Neural crest cell (in vitro differentiated cells): ENCODE measurements at regions not wholly inside any gene's neighbourhood (a gene's known extent, or its start where the extent isn't known, plus 50 kb on each side); places are given as distances from the start of the nearest gene placed in this dataset.
A peak's percentile ranks its signal among the peaks of the same experiment; 100 is the strongest.

Experiments used
- DNase-seq: peaks from one replicate; pipeline ENCODE4 v3.0.0; 2021; ENCODE audit warnings: low read depth, mixed read lengths, low spot score
- H3K27ac Mint-ChIP-seq: one replicate; pipeline ENCODE4 v1.8.0; 2021; ENCODE audit warnings: mild to moderate bottlenecking, mixed read lengths; ENCODE audit not compliant: unreplicated experiment
- H3K27me3 Mint-ChIP-seq: 2 replicates; pipeline ENCODE4 v1.8.0; 2021; ENCODE audit warnings: low read depth, mild to moderate bottlenecking, mixed read lengths
- H3K36me3 Mint-ChIP-seq: 2 replicates; pipeline ENCODE4 v1.8.0; 2021; ENCODE audit warnings: low read depth, mild to moderate bottlenecking, mixed read lengths
- H3K4me1 Mint-ChIP-seq: 2 replicates; pipeline ENCODE4 v1.8.0; 2021; ENCODE audit warnings: mixed read lengths
- H3K4me3 Mint-ChIP-seq: one replicate; pipeline ENCODE4 v1.8.0; 2021; ENCODE audit warnings: mild to moderate bottlenecking, mixed read lengths
- H3K9me3 Mint-ChIP-seq: 2 replicates; pipeline ENCODE4 v1.8.0; 2021; ENCODE audit warnings: mixed read lengths
- CTCF ChIP-seq: fragments of 200-600 bp; sonication (generic); conservative IDR thresholded peaks from 2 replicates; pipeline ENCODE4 v1.5.0; 2021; ENCODE audit warnings: antibody characterized with exemption, mild to moderate bottlenecking

- H3K27ac Mint-ChIP-seq, result no peak overlapping the region
Measured at GRCh38 chr3:177824841-177825240, 627.6 kb upstream of the TBL1XR1 start.

GRCh38 chr3:177826253-177826652, 629.0 kb upstream of the TBL1XR1 start:
- no peak overlapping the region for H3K4me3 Mint-ChIP-seq
- TF ChIP-seq CTCF, result no peak
- no peaks in the 10 kb centered on the region for H3K36me3 Mint-ChIP-seq
- H3K27me3 Mint-ChIP-seq, result no peaks in the 10 kb centered on the region
- DNase-seq, result no peak
- no peaks in the 10 kb centered on the region for H3K9me3 Mint-ChIP-seq
- peaks cover 27% of the 10 kb centered on the region for H3K4me1 Mint-ChIP-seq
- peak overlapping the region; percentile 19 for H3K27ac Mint-ChIP-seq

More at GRCh38 chr3:177824841-177825240, 627.6 kb upstream of the TBL1XR1 start:
- DNase-seq, result no peak
- no peak overlapping the region for H3K4me3 Mint-ChIP-seq
- no peaks in the 10 kb centered on the region for H3K9me3 Mint-ChIP-seq
- no peaks in the 10 kb centered on the region for H3K36me3 Mint-ChIP-seq
- peaks cover 31% of the 10 kb centered on the region for H3K4me1 Mint-ChIP-seq
- no peak for TF ChIP-seq CTCF
- H3K27me3 Mint-ChIP-seq, result no peaks in the 10 kb centered on the region

GRCh38 chr3:177827511-177828207, 630.4 kb upstream of the TBL1XR1 start:
- peaks cover 20% of the 10 kb centered on the region for H3K4me1 Mint-ChIP-seq
- H3K36me3 Mint-ChIP-seq, result no peaks in the 10 kb centered on the region
- H3K27ac Mint-ChIP-seq, result no peak overlapping the region
- no peaks in the 10 kb centered on the region for H3K9me3 Mint-ChIP-seq
- no peak overlapping the region for H3K4me3 Mint-ChIP-seq
- no peak for TF ChIP-seq CTCF
- H3K27me3 Mint-ChIP-seq, result no peaks in the 10 kb centered on the region
- DNase-seq, result no peak

- H3K36me3 Mint-ChIP-seq, result no peaks in the 10 kb centered on the region
- H3K9me3 Mint-ChIP-seq, result no peaks in the 10 kb centered on the region
- TF ChIP-seq CTCF, result no peak
- H3K27ac Mint-ChIP-seq, result no peak overlapping the region
- H3K4me3 Mint-ChIP-seq, result no peak overlapping the region
- H3K27me3 Mint-ChIP-seq, result no peaks in the 10 kb centered on the region
- peaks cover 20% of the 10 kb centered on the region for H3K4me1 Mint-ChIP-seq
- no peak for DNase-seq
Measured at GRCh38 chr3:177828208-177828565, 630.9 kb upstream of the TBL1XR1 start.

GRCh38 chr3:177830411-177830849, 633.1 kb upstream of the TBL1XR1 start:
- H3K27ac Mint-ChIP-seq, result no peak overlapping the region
- no peaks in the 10 kb centered on the region for H3K36me3 Mint-ChIP-seq
- no peak for TF ChIP-seq CTCF
- DNase-seq, result no peak
- peaks cover 13% of the 10 kb centered on the region for H3K4me1 Mint-ChIP-seq
- no peaks in the 10 kb centered on the region for H3K9me3 Mint-ChIP-seq
- no peaks in the 10 kb centered on the region for H3K27me3 Mint-ChIP-seq
- no peak overlapping the region for H3K4me3 Mint-ChIP-seq
